ENCODE measurements at regions not wholly inside any gene's neighbourhood (a gene's known extent, or its start where the extent isn't known, plus 50 kb on each side); places are given as distances from the start of the nearest gene placed in this dataset.

DNA sequence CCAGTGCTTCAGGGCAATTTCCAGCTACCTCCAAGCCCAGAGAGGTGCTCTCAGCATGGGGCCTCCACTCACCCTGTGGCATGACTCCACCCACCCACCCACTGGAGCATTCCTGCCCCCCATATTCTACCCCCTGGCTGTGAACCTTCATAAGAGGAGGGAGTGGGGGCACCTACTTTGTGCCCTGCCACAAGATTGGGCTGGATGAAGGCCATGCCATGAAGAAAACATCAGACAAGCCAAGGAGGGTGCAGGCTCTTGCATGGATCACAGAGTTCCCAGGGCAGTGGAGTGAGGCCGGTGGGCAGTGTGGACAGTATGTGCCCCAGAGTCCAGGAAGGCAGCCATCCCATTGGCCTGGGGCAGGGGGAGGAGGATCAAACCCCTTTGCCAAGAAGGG, 97.8 kb downstream of the UQCRFS1 start:
- Histone ChIP-seq H3K4me3 (no peak overlapping the region), H3K27ac (no peak overlapping the region), H3K4me1 (replicated peaks in 1 of 2) (peaks cover 24 to 27% of the 10 kb centered on the region in 2 donors)
- in situ Hi-C loops (cut with MboI; ENCODE audit: low pct_unique_long_range_greater_than_20kb in 2 of 9, low sequenced_read_pairs in 9 of 9, unreplicated experiment in 9 of 9): no loop called here
- no peak for ATAC-seq (replicated peaks in 6 of 8)
- no CpG with 5 or more reads among the region's 1 CpG for WGBS, 10 experiments

DNA sequence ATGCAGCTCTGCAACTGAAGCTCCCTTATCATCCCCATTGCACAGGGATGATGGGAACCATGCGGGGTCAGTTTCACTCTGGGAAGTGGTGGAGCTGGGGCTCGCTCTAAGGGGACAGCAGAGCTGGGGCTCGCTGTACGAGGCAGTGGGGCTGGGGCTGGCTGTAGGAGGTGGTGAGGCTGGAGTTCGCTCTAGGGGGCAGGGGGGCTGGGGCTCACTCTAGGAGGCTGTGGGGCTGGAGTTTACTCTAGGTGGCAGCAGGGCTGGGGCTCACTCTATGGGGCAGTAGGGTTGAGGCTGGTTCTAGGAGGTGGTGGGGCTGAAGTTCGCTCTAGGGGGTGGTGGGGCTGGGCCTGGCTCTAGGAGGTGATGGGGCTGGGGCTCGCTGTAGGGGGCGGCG, 99.1 kb downstream of the UQCRFS1 start:
- 100% methylated on average over 1 of the region's 9 CpGs; no CpG with 5 or more reads in 8 of the 10 experiments for WGBS, 10 experiments
- in situ Hi-C loops (cut with MboI; ENCODE audit: low pct_unique_long_range_greater_than_20kb in 2 of 9, low sequenced_read_pairs in 9 of 9, unreplicated experiment in 9 of 9): no loop called here

DNA sequence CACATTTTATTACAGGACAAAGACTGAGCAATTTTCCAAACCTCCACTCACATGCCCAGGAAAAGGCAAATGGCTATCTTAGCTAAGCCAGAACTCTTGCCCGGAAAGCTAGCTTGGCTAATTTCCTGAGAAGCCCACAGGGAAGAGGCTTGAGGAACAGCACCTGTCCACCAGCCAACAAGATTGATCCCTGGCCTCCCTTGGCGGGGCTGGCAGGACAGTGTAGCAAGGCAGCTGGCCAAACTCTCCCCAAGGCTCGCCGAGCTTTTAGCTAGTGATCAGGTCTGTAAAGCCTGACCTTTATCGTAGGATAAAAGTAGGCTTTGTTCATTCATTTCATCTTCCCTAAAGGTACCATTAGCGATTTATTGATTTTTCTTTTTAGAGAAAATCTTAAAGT, 101.4 kb downstream of the UQCRFS1 start:
- WGBS, 10 experiments: 30 to 96% (median 68%) methylated on average over 3 to 6 of the region's 6 CpGs; no CpG with 5 or more reads in 5 of the 10 experiments
- peaks cover 0 to 9% of the 10 kb centered on the region in 2 donors for H3K4me1 ChIP-seq (replicated peaks in 1 of 2)
- H3K27ac ChIP-seq: no peak overlapping the region
- ATAC-seq (replicated peaks in 6 of 8): no peak
- in situ Hi-C loops (cut with MboI; ENCODE audit: low pct_unique_long_range_greater_than_20kb in 2 of 9, low sequenced_read_pairs in 9 of 9, unreplicated experiment in 9 of 9): no loop called here
- H3K4me3 ChIP-seq: no peak overlapping the region

More for the DNA sequence above, 99.1 kb downstream of the UQCRFS1 start:
- no peak for ATAC-seq (replicated peaks in 6 of 8)
- peaks cover 11 to 14% of the 10 kb centered on the region in 2 donors for H3K4me1 ChIP-seq (replicated peaks in 1 of 2)
- H3K27ac ChIP-seq: no peak overlapping the region
- H3K4me3 ChIP-seq: no peak overlapping the region

DNA sequence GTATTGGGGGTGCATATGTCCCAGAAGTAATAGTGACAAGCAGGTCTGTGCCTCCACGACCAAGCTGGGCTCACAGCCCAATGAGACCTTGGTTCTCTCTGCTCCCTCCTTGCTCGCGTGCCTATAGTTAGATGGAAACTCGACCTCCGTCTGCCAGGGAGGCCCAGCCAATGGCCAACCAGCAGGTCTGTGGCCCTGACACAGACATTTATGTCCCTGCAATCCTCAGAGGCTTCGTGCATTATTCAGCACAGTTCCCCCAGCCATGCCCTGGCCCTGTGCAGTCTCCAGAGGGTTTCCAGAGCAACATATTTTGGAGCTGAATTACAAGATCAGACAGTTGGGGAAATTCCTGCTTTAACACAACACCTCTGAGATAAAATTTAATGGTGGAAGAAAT, 105.1 kb downstream of the UQCRFS1 start:
- in situ Hi-C loops (cut with MboI; ENCODE audit: low pct_unique_long_range_greater_than_20kb in 2 of 9, low sequenced_read_pairs in 9 of 9, unreplicated experiment in 9 of 9): no loop called here
- peaks cover 11 to 23% of the 10 kb centered on the region in 2 donors for H3K4me1 ChIP-seq (replicated peaks in 1 of 2)
- no peak overlapping the region for H3K27ac ChIP-seq
- peak in 4 of 8 experiments; percentile 28 to 68 (median 46) for ATAC-seq (replicated peaks in 6 of 8)
- H3K4me3 ChIP-seq: no peak overlapping the region
- WGBS, 10 experiments: 0 to 83% (median 45%) methylated on average over 1 to 4 of the region's 6 CpGs; no CpG with 5 or more reads in 5 of the 10 experiments

DNA sequence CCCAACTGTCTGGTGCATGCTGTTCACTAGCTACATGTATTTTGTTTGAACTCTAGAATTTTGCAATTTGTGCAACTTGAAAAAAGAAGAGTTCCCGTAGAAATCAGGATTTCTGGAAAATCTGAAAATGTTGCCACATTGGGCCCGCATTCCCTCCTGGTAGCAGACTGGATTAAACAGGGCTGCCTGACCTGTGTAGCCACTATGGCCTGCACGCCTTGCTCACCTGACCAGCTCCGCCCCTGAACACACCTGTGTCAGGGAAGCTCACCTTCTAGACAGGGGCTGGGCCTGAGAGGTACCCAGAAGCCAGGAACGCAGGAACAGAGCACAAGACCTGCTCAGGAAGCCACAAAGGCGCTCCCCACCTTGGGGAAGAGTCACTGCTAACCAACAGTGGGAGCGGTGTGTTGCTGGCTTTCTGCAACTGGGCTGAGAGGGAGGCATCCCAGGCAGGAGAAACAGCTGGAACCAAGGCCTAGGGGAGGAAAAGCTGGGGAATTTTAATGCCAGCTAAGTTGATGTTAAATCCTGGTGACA, 106.5 kb downstream of the UQCRFS1 start:
- Histone ChIP-seq H3K4me1 (replicated peaks in 1 of 2) (peaks cover 11 to 23% of the 10 kb centered on the region in 2 donors), H3K4me3 (no peak overlapping the region), H3K27ac (no peak overlapping the region)
- ATAC-seq (replicated peaks in 6 of 8): no peak
- WGBS, 10 experiments: 33 to 100% (median 80%) methylated on average over 1 to 6 of the region's 7 CpGs; no CpG with 5 or more reads in 3 of the 10 experiments
- in situ Hi-C loops (cut with MboI; ENCODE audit: low pct_unique_long_range_greater_than_20kb in 2 of 9, low sequenced_read_pairs in 9 of 9, unreplicated experiment in 9 of 9): no loop called here

DNA sequence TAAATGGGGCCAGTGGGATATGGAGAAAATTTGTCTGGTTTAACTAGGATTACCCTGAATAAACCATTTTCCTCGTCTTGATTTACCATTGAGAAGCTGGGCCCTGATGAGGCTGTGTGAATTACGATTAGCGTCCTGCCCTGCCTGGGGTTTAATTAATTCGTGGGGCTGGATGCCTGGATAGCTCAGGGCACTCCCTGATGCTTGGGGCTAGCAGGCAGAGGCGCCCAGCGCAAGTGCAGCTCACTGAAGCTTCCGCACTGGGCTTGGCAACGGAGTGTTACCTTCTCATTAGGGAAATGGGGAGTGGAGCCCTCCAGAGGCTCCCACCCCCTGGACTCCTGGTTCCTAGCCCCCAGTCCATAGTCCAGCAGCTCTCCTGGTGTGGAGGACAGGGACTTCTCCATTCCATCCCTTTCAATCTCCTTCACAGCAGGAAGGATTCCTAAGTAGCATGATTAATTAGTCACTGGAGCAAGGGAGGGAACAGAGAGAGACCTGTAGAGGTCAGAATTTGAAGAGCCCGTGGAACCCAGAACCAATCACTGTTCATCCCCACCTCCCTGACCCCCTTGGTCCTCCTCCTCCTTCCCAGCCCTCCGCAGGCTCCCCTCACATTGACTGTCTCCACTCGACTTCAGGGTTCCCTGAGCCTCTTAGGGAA, 107.2 kb downstream of the UQCRFS1 start:
- WGBS, 10 experiments: 0 to 56% (median 47%) methylated on average over 1 to 5 of the region's 11 CpGs; no CpG with 5 or more reads in 5 of the 10 experiments
- Histone ChIP-seq H3K4me1 (replicated peaks in 1 of 2) (peaks cover 11 to 23% of the 10 kb centered on the region in 2 donors), H3K4me3 (no peak overlapping the region), H3K27ac (no peak overlapping the region)
- in situ Hi-C loops (cut with MboI; ENCODE audit: low pct_unique_long_range_greater_than_20kb in 2 of 9, low sequenced_read_pairs in 9 of 9, unreplicated experiment in 9 of 9): no loop called here
- peak in 5 of 8 experiments; percentile 64 to 82 (median 69) for ATAC-seq (replicated peaks in 6 of 8)

DNA sequence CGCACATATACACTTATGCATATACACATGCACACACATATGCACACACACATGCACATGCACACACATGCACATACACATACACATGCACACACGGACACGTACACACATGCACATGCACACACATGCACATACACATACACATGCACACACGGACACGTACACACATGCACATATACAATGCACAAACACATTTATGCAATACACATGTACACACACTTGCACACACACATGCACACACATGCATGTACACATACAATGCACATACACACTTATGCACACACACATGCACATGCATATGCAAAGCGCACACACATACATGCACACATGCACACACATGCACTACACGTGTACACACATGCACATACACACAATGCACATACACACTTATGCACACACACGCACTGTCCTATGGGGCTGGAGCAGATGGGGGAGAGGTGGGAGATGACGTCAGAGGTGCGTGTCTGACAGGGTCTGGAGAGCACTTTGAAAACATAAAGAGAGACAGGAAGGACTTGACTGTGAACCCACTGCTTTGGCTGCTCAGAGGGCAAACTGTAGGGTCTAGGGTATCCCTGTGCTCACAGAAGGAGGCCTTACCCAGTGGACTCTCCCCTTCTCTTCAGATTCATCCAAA, 108.2 kb downstream of the UQCRFS1 start:
- in situ Hi-C loops (cut with MboI; ENCODE audit: low pct_unique_long_range_greater_than_20kb in 2 of 9, low sequenced_read_pairs in 9 of 9, unreplicated experiment in 9 of 9): no loop called here
- peaks cover 11 to 23% of the 10 kb centered on the region in 2 donors for H3K4me1 ChIP-seq (replicated peaks in 1 of 2)
- WGBS, 10 experiments: 56 to 100% (median 82%) methylated on average over 1 to 6 of the region's 10 CpGs; no CpG with 5 or more reads in 2 of the 10 experiments
- no peak overlapping the region for H3K27ac ChIP-seq
- no peak overlapping the region for H3K4me3 ChIP-seq
- no peak for ATAC-seq (replicated peaks in 6 of 8)

DNA sequence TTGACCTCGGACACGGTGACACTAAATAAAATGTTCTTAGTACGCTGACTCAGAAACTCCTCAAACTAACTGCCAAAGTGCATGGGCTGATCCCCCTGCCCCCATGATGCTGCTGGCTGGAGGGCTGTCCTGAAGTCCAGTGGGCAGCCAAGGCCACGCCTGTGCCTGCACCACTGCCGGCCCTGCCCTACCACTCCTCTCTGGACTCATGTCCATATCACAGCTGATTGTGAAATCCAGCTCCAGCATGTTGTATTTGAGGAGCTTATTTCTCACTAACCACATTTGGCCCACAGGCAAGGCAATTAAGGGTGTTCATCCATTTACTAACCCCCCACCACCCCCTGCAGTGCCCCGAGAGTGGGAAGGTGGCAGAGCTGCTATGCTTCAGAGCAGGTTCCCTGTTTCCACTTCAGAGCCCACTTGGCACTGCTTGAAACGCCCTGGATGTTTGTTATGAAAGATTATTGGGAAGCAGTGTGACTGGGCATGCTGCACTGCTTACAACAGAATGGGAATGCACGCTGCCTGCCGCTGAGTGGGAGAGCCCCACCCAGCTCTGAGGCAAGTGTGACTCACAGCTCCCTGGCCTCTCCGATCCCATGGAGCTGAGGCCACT, 114.0 kb downstream of the UQCRFS1 start:
- in situ Hi-C loops (cut with MboI; ENCODE audit: low pct_unique_long_range_greater_than_20kb in 2 of 9, low sequenced_read_pairs in 9 of 9, unreplicated experiment in 9 of 9): no loop called here
- Histone ChIP-seq H3K27ac (no peak overlapping the region), H3K4me3 (no peak overlapping the region), H3K4me1 (replicated peaks in 1 of 2) (peaks cover 6 to 8% of the 10 kb centered on the region in 2 donors)
- ATAC-seq (replicated peaks in 6 of 8): peak; percentile 83 to 100 (median 100)
- 0 to 93% (median 58%) methylated on average over 1 to 5 of the region's 10 CpGs; no CpG with 5 or more reads in 4 of the 10 experiments for WGBS, 10 experiments

DNA sequence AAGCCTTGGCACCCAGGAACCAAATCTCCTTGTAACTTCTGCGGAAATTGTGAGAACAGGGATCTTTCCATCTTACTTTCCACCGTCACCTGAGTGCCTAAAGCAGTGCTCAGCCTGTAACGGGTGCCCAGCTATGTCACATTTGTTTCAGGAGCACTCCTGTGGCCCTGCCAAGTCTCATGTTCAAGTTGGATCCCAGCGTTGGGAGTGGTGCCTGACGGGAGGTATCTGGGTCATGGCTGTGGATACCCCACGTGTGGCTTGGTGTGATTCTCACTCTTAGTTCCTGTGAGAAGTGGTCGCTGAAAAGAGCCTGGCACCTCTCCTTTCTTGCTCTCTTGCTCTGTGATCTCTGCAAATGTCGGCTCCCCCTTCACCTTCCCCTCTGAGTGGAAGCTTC, 114.9 kb downstream of the UQCRFS1 start:
- Histone ChIP-seq H3K4me1 (replicated peaks in 1 of 2) (peaks cover 6 to 8% of the 10 kb centered on the region in 2 donors), H3K4me3 (no peak overlapping the region), H3K27ac (no peak overlapping the region)
- in situ Hi-C loops (cut with MboI; ENCODE audit: low pct_unique_long_range_greater_than_20kb in 2 of 9, low sequenced_read_pairs in 9 of 9, unreplicated experiment in 9 of 9): no loop called here
- 33 to 100% (median 67%) methylated on average over 1 to 4 of the region's 8 CpGs; no CpG with 5 or more reads in 4 of the 10 experiments for WGBS, 10 experiments
- ATAC-seq (replicated peaks in 6 of 8): no peak

DNA sequence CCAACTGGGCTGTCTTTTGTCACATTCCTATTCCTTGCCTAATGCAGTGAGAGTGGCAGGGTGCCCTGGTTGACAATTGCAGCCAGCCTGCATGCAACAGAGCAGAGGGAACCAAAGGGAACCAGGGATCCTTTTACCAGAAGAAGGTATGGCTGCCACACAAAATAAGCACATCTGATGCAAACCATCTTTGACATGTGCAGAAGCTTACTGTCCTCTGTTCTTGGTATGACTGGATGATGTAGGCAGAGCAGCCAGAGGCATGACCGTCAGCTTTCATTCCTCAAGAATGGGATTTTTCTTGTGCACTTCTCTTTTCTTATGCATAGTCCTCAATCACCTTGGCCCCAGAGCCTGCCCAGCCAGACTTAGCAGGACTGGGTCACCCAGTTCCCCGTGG, 116.1 kb downstream of the UQCRFS1 start:
- in situ Hi-C loops (cut with MboI; ENCODE audit: low pct_unique_long_range_greater_than_20kb in 2 of 9, low sequenced_read_pairs in 9 of 9, unreplicated experiment in 9 of 9): no loop called here
- no peak for ATAC-seq (replicated peaks in 6 of 8)
- no peak overlapping the region for H3K4me3 ChIP-seq
- no peak overlapping the region for H3K27ac ChIP-seq
- peaks cover 6 to 8% of the 10 kb centered on the region in 2 donors for H3K4me1 ChIP-seq (replicated peaks in 1 of 2)
- WGBS, 10 experiments: 0 to 60% (median 31%) methylated on average over 1 to 2 of the region's 2 CpGs; no CpG with 5 or more reads in 4 of the 10 experiments

DNA sequence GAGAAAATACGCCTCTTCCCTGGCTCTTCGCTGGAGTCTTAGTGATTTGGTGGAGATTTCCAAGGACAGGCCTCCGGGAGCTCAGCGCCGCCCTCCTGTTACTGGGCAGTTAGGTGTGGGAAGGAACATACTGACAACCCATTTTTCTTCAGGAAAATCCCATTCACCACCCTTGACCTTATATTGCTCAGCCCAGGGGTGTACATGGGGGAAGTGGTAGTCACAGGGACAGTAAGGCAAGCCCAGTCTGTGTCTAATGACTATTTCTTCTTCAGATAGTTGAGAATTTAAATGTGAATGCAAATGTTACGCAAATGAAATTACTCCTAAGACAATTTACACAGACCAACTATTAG, 119.4 kb downstream of the UQCRFS1 start:
- in situ Hi-C loops (cut with MboI; ENCODE audit: low pct_unique_long_range_greater_than_20kb in 2 of 9, low sequenced_read_pairs in 9 of 9, unreplicated experiment in 9 of 9): no loop called here
- ATAC-seq (replicated peaks in 6 of 8): no peak
- Histone ChIP-seq H3K4me3 (no peak overlapping the region), H3K27ac (no peak overlapping the region), H3K4me1 (replicated peaks in 1 of 2) (peaks cover 16 to 25% of the 10 kb centered on the region in 2 donors)
- 40 to 100% (median 91%) methylated on average over 1 to 6 of the region's 6 CpGs; no CpG with 5 or more reads in 4 of the 10 experiments for WGBS, 10 experiments

DNA sequence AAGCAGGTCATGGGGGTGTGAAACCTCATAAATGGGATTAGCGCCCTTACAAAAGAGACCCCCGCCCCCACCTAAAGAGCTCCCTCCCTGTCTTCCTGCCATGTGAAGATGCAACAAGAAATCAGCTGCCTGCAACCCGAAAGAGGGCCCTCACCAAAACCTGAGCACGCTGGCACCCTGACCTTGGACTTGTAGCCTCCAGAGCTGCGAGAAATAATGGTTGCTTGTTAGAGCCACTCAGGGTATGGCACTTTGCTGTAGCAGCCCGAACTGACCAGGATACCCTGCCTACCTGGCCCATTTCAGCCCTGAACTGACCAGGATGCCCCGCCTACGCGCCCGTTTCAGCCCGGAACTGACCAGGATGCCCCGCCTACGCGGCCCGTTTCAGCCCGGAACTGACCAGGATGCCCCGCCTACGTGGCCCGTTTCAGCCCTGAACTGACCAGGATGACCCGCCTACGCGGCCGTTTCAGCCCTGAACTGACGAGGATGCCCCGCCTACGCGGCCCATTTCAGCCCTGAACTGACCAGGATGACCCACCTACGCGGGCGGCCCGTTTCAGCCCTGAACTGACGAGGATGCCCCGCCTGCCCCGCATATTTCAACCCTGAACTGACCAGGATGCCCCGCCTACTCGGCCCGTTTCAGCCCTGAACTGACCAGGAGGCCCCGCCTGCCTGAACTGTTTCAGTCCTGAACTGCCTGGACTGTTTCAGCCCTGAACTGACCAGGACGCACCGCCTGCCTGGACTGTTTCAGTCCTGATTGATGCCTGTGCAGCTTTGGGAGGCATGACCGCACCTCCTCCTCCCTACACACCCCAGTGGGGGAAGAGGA, 120.0 kb downstream of the UQCRFS1 start:
- ATAC-seq (replicated peaks in 6 of 8): peak in 2 of 8 experiments; percentile 26 to 55
- in situ Hi-C loops (cut with MboI; ENCODE audit: low pct_unique_long_range_greater_than_20kb in 2 of 9, low sequenced_read_pairs in 9 of 9, unreplicated experiment in 9 of 9): no loop called here
- peaks cover 16 to 29% of the 10 kb centered on the region in 2 donors for H3K4me1 ChIP-seq (replicated peaks in 1 of 2)
- no peak overlapping the region for H3K4me3 ChIP-seq
- H3K27ac ChIP-seq: no peak overlapping the region
- 40 to 100% (median 87%) methylated on average over 1 to 18 of the region's 41 CpGs; no CpG with 5 or more reads in 4 of the 10 experiments for WGBS, 10 experiments

All from motor neuron (in vitro differentiated cells).